H1 (cell line): ENCODE measurements at regions not wholly inside any gene's neighbourhood (a gene's known extent, or its start where the extent isn't known, plus 50 kb on each side); places are given as distances from the start of the nearest gene placed in this dataset.

Experiments used
- CTCF ChIA-PET: fragments of 300-600 bp; sonication (Branson Sonifier 250); formaldehyde crosslinking; loops from one replicate; lab custom pipeline; 2021; ENCODE audit not compliant: partially characterized antibody; lab: Charles Lee
- POLR2A ChIA-PET: fragments of 300-600 bp; sonication (Branson Sonifier 250); formaldehyde crosslinking; loops from one replicate; lab custom pipeline; 2021; ENCODE audit warnings: inconsistent platforms; ENCODE audit not compliant: partially characterized antibody; lab: Charles Lee
- DNase-seq, 2 experiments: peaks; one replicate each; pipeline versions ENCODE4 v3.0.0 to v3.0.0-alpha.2; 2010 to 2022; ENCODE audit warnings: low spot score in 2 of 2, low read depth in 1 of 2, mixed read lengths in 1 of 2
- FAIRE-seq: peaks from 2 replicates; lab custom pipeline; 2011; peaks lifted over from hg19 to GRCh38; lab: Jason Lieb, UNC
- H2AFZ ChIP-seq: 2 replicates; pipeline ENCODE4 v1.8.1; 2012; ENCODE audit warnings: low read length, inconsistent platforms
- H2AK5ac ChIP-seq: 2 replicates; pipeline ENCODE4 v1.6.1; 2013; ENCODE audit warnings: low read depth, low read length
- H2BK120ac ChIP-seq: replicated peaks from 2 replicates; pipeline ENCODE3; 2013; ENCODE audit warnings: low read depth, low read length, inconsistent platforms
- H2BK12ac ChIP-seq: 2 replicates; pipeline ENCODE4 v1.6.1; 2013; ENCODE audit warnings: low read depth, low read length
- H2BK15ac ChIP-seq: 2 replicates; pipeline ENCODE4 v1.6.1; 2013; ENCODE audit warnings: low read length
- H2BK20ac ChIP-seq: 2 replicates; pipeline ENCODE4 v1.6.1; 2013; ENCODE audit warnings: low read length
- H2BK5ac ChIP-seq: 2 replicates; pipeline ENCODE4 v1.6.1; 2013; ENCODE audit warnings: low read depth, low read length
- H3K14ac ChIP-seq: 2 replicates; pipeline ENCODE4 v1.6.1; 2013; ENCODE audit warnings: inconsistent platforms; ENCODE audit not compliant: insufficient read length
- H3K18ac ChIP-seq: 2 replicates; pipeline ENCODE4 v1.6.1; 2013; ENCODE audit warnings: low read length; ENCODE audit errors: extremely low read depth
- H3K23ac ChIP-seq: 2 replicates; pipeline ENCODE4 v1.6.1; 2013; ENCODE audit warnings: inconsistent platforms; ENCODE audit not compliant: insufficient read length
- H3K23me2 ChIP-seq: 2 replicates; pipeline ENCODE4 v1.6.1; 2013; ENCODE audit warnings: low read depth, low read length
- H3K27ac ChIP-seq: 2 replicates; pipeline ENCODE4 v1.6.1; 2011; ENCODE audit warnings: low read depth, low read length, inconsistent platforms
- H3K27me3 ChIP-seq, 4 experiments: replicated peaks in 1 of 4; 1 replicate in 1 of 4; 2 replicates in 3 of 4; pipeline versions ENCODE4 v1.6.1 to v1.8.1; 2011 to 2013; ENCODE audit warnings: low read length in 3 of 4, mild to moderate bottlenecking in 3 of 4, inconsistent platforms in 2 of 4, mixed read lengths in 2 of 4, moderate library complexity in 1 of 4; ENCODE audit not compliant: control insufficient read depth in 3 of 4, insufficient read depth in 3 of 4; ENCODE audit errors: extremely low read depth in 1 of 4
- H3K36me3 ChIP-seq, 4 experiments: 2 replicates each; pipeline versions ENCODE4 v1.6.1 to v1.8.1; 2011 to 2013; ENCODE audit warnings: mild to moderate bottlenecking in 4 of 4, low read length in 3 of 4, moderate library complexity in 2 of 4, control low read depth in 1 of 4, inconsistent platforms in 1 of 4; ENCODE audit not compliant: insufficient read depth in 4 of 4, control insufficient read depth in 2 of 4
- H3K4ac ChIP-seq: replicated peaks from 2 replicates; pipeline ENCODE3; 2013; ENCODE audit warnings: low read length, low read depth, mixed read lengths, inconsistent platforms; ENCODE audit not compliant: insufficient read length
- H3K4me1 ChIP-seq, 4 experiments: replicated peaks in 1 of 4; 1 replicate in 1 of 4; 2 replicates in 3 of 4; pipeline versions ENCODE4 v1.6.1 to v1.8.1; 2011 to 2013; ENCODE audit warnings: low read length in 3 of 4, inconsistent platforms in 2 of 4, mixed read lengths in 1 of 4; ENCODE audit not compliant: insufficient read depth in 4 of 4, control insufficient read depth in 3 of 4
- H3K4me2 ChIP-seq, 2 experiments: 2 replicates each; pipeline versions ENCODE4 v1.6.1 to v1.8.1; 2011 to 2013; ENCODE audit warnings: low read depth in 2 of 2, low read length in 2 of 2, control low read depth in 1 of 2, inconsistent platforms in 1 of 2, mild to moderate bottlenecking in 1 of 2; ENCODE audit not compliant: insufficient read depth in 1 of 2
- H3K4me3 ChIP-seq, 4 experiments: fragments of 200-600, 300-600 bp in 1 of 4; sonication (generic), shearing (Covaris generic), sonication (Bioruptor Twin) in 1 of 4; 2 replicates each; pipeline versions ENCODE4 v1.5.1 to v1.8.1; 2011 to 2016; ENCODE audit warnings: low read length in 4 of 4, low read depth in 3 of 4, control low read depth in 2 of 4, inconsistent platforms in 2 of 4, mild to moderate bottlenecking in 2 of 4, mixed read lengths in 1 of 4, moderate library complexity in 1 of 4; ENCODE audit not compliant: insufficient read depth in 2 of 4; ENCODE audit errors: extremely low read depth in 1 of 4
- H3K56ac ChIP-seq: replicated peaks from 2 replicates; pipeline ENCODE3; 2013; ENCODE audit warnings: low read depth, mild to moderate bottlenecking, mixed read lengths, low read length, inconsistent platforms; ENCODE audit not compliant: insufficient read length
- H3K79me1 ChIP-seq: 2 replicates; pipeline ENCODE4 v1.6.1; 2013; ENCODE audit warnings: low read depth, low read length, control low read depth
- H3K79me2 ChIP-seq, 2 experiments: 2 replicates each; pipeline versions ENCODE4 v1.6.1 to v1.8.1; 2012 to 2013; ENCODE audit warnings: low read length in 2 of 2, mild to moderate bottlenecking in 2 of 2, inconsistent platforms in 1 of 2; ENCODE audit not compliant: insufficient read depth in 2 of 2, control insufficient read depth in 1 of 2
- H3K9ac ChIP-seq, 4 experiments: replicated peaks in 1 of 4; 1 replicate in 1 of 4; 2 replicates in 3 of 4; pipeline versions ENCODE4 v1.6.1 to v1.8.1; 2011 to 2013; ENCODE audit warnings: low read depth in 3 of 4, low read length in 3 of 4, control low read depth in 2 of 4, mild to moderate bottlenecking in 2 of 4, moderate library complexity in 2 of 4, inconsistent platforms in 1 of 4; ENCODE audit errors: extremely low read depth in 1 of 4
- H3K9me3 ChIP-seq, 2 experiments: 2 replicates each; pipeline versions ENCODE4 v1.6.1 to v1.8.1; 2012 to 2013; ENCODE audit warnings: mild to moderate bottlenecking in 2 of 2, moderate library complexity in 2 of 2, control low read depth in 1 of 2, inconsistent platforms in 1 of 2, low read depth in 1 of 2, low read length in 1 of 2, mixed read lengths in 1 of 2; ENCODE audit not compliant: insufficient read depth in 2 of 2
- H4K20me1 ChIP-seq, 2 experiments: replicated peaks in 1 of 2; 2 replicates each; pipeline versions ENCODE3 to v1.8.1; 2011 to 2013; ENCODE audit warnings: inconsistent platforms in 2 of 2, low read length in 2 of 2, mild to moderate bottlenecking in 1 of 2; ENCODE audit not compliant: insufficient read depth in 2 of 2, control insufficient read depth in 1 of 2
- H4K5ac ChIP-seq: 2 replicates; pipeline ENCODE4 v1.6.1; 2013; ENCODE audit warnings: low read length, low read depth, mixed read lengths, inconsistent platforms; ENCODE audit not compliant: insufficient read length
- H4K8ac ChIP-seq: 2 replicates; pipeline ENCODE4 v1.8.0; 2013; ENCODE audit warnings: mild to moderate bottlenecking, moderate library complexity, low read length, inconsistent platforms; ENCODE audit not compliant: insufficient read depth; ENCODE audit errors: extremely low read depth
- H4K91ac ChIP-seq: replicated peaks from 2 replicates; pipeline ENCODE3; 2013; ENCODE audit warnings: low read length, mixed read lengths, inconsistent platforms; ENCODE audit not compliant: insufficient read length
- EP300 ChIP-seq, 2 experiments: IDR thresholded peaks; 1 replicate in 1 of 2; 2 replicates in 1 of 2; pipeline ENCODE4 v1.6.1; 2011 to 2012; ENCODE audit warnings: low read depth in 2 of 2, low read length in 2 of 2, mild to moderate bottlenecking in 2 of 2, borderline replicate concordance in 1 of 2, inconsistent platforms in 1 of 2, moderate library complexity in 1 of 2
- TAF1 ChIP-seq: IDR thresholded peaks from 2 replicates; pipeline ENCODE4 v1.6.1; 2011; ENCODE audit warnings: mild to moderate bottlenecking, low read depth, low read length
- WGBS, 2 experiments: shearing (Covaris generic) in 1 of 2; methylation state at CpG; one replicate each; pipeline versions ENCODE4 v1.1.6 to v1.1.7; 2013 to 2015; ENCODE audit warnings: low lambda C conversion rate in 2 of 2, mixed read lengths in 2 of 2, inconsistent platforms in 1 of 2, low coverage in 1 of 2, missing lambda C conversion rate in 1 of 2; ENCODE audit not compliant: insufficient replicate concordance in 2 of 2, insufficient coverage in 1 of 2, insufficient read length in 1 of 2; ENCODE audit errors: extremely low coverage in 1 of 2, missing lambda C conversion rate in 1 of 2; 5-methylcytosine and 5-hydroxymethylcytosine counted together
- TF ChIP-seq, protein P1 (sequence below): IDR thresholded peaks from 2 replicates; pipeline ENCODE4 v1.6.1; 2011; ENCODE audit warnings: low read depth, mild to moderate bottlenecking, low read length; ENCODE audit not compliant: insufficient read depth

GRCh38 chr3:137420198-137420995, 343.7 kb upstream of the SOX14 start:
- no peak for FAIRE-seq

More at GRCh38 chr3:137420198-137420995, 343.7 kb upstream of the SOX14 start:
- Histone ChIP-seq H3K56ac (no peak overlapping the region), H2BK12ac (no peak overlapping the region), H3K36me3 (no peaks in the 10 kb centered on the region), H3K23ac (no peak overlapping the region), H3K4ac (no peak overlapping the region), H4K20me1 (no peaks in the 10 kb centered on the region), H3K14ac (no peak overlapping the region), H3K27ac (no peak overlapping the region), H2BK20ac (no peak overlapping the region), H3K18ac (no peak overlapping the region), H3K79me2 (no peaks in the 10 kb centered on the region), H2AFZ (no peak overlapping the region), H3K4me2 (no peak overlapping the region), H3K27me3 (no peaks in the 10 kb centered on the region), H2BK15ac (no peak overlapping the region), H4K91ac (no peak overlapping the region), H4K8ac (no peak overlapping the region; the same call in 1 of the 2 replicates), H3K4me1 (no peaks in the 10 kb centered on the region), H3K79me1 (no peaks in the 10 kb centered on the region), H4K5ac (no peak overlapping the region), H2AK5ac (no peak overlapping the region), H3K9me3 (no peaks in the 10 kb centered on the region; a peak in 1 of 4 replicates), H3K9ac (no peak overlapping the region), H2BK120ac (no peak overlapping the region), H2BK5ac (no peak overlapping the region), H3K23me2 (no peaks in the 10 kb centered on the region), H3K4me3 (no peak overlapping the region)
- TF ChIP-seq TAF1: no peak
- TF ChIP-seq, protein P1, sequence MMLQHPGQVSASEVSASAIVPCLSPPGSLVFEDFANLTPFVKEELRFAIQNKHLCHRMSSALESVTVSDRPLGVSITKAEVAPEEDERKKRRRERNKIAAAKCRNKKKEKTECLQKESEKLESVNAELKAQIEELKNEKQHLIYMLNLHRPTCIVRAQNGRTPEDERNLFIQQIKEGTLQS: no peak
- no peak for TF ChIP-seq EP300 (IDR thresholded peaks at IDR 0.05; ENCODE audit: borderline replicate concordance in 1 of 2, low read depth in 2 of 2, low read length in 2 of 2)
- POLR2A ChIA-PET: no interaction called here
- WGBS, 2 experiments: 92% methylated on average over 4 of the region's 4 CpGs; no CpG with 5 or more reads in 1 of the 2 experiments
- CTCF ChIA-PET: no interaction called here
- no peak for DNase-seq
